ENCODE measurements at regions not wholly inside any gene's neighbourhood (a gene's known extent, or its start where the extent isn't known, plus 50 kb on each side); places are given as distances from the start of the nearest gene placed in this dataset.
"Not testable (repeated sequence)": the region's sequence is repeated elsewhere in the genome, so short reads cannot be mapped to it uniquely, and the experiment has no call there.

GRCh38 chr12:131232036-131232435, 278.3 kb downstream of the ADGRD1 start:
- peaks cover 25% of the 10 kb centered on the region for H3K4me1 Mint-ChIP-seq
- no peaks in the 10 kb centered on the region for H3K36me3 Mint-ChIP-seq (ENCODE audit: low read depth)
- H3K9me3 Mint-ChIP-seq: no peaks in the 10 kb centered on the region
- H3K27ac Mint-ChIP-seq: no peak overlapping the region
- TF ChIP-seq CTCF (IDR thresholded peaks at IDR 0.05; ENCODE audit: unreplicated experiment in 3 of 3): no peak
- H3K4me3 Mint-ChIP-seq: no peak overlapping the region
- H3K27me3 Mint-ChIP-seq (ENCODE audit: low read depth): peaks cover 29% of the 10 kb centered on the region

GRCh38 chr12:131232872-131233271, 279.2 kb downstream of the ADGRD1 start:
- peaks cover 29% of the 10 kb centered on the region for H3K27me3 Mint-ChIP-seq (ENCODE audit: low read depth)
- not testable (repeated sequence) for H3K9me3 Mint-ChIP-seq; H3K27ac Mint-ChIP-seq; H3K36me3 Mint-ChIP-seq (ENCODE audit: low read depth); H3K4me3 Mint-ChIP-seq
- peaks cover 25% of the 10 kb centered on the region for H3K4me1 Mint-ChIP-seq

GRCh38 chr12:131233850-131234789, 280.4 kb downstream of the ADGRD1 start:
- Mint-ChIP-seq H3K27me3 (ENCODE audit: low read depth) (peaks cover 31% of the 10 kb centered on the region), H3K4me1 (peaks cover 19% of the 10 kb centered on the region)
- not testable (repeated sequence) for H3K4me3 Mint-ChIP-seq; H3K36me3 Mint-ChIP-seq (ENCODE audit: low read depth); H3K27ac Mint-ChIP-seq; H3K9me3 Mint-ChIP-seq

- H3K9me3 Mint-ChIP-seq; H3K36me3 Mint-ChIP-seq (ENCODE audit: low read depth); H3K4me3 Mint-ChIP-seq; H3K27ac Mint-ChIP-seq: not testable (repeated sequence)
- peaks cover 15% of the 10 kb centered on the region for H3K4me1 Mint-ChIP-seq
- peaks cover 32% of the 10 kb centered on the region for H3K27me3 Mint-ChIP-seq (ENCODE audit: low read depth)
These were observed 281.1 kb downstream of the ADGRD1 start for GRCh38 chr12:131234841-131235271.

- Mint-ChIP-seq H3K36me3 (ENCODE audit: low read depth) (no peaks in the 10 kb centered on the region), H3K4me3 (no peak overlapping the region), H3K4me1 (peaks cover 8% of the 10 kb centered on the region), H3K27ac (peak overlapping the region in 1 of 3 experiments; percentile 28), H3K27me3 (ENCODE audit: low read depth) (peaks cover 26% of the 10 kb centered on the region), H3K9me3 (no peaks in the 10 kb centered on the region)
- TF ChIP-seq CTCF (IDR thresholded peaks at IDR 0.05; ENCODE audit: unreplicated experiment in 3 of 3): no peak
These were observed 282.2 kb downstream of the ADGRD1 start for GRCh38 chr12:131235871-131236271.

GRCh38 chr12:131239384-131240094, 285.8 kb downstream of the ADGRD1 start:
- no peak for TF ChIP-seq CTCF (IDR thresholded peaks at IDR 0.05; ENCODE audit: unreplicated experiment in 3 of 3)
- no peak overlapping the region for H3K4me3 Mint-ChIP-seq
- no peak overlapping the region for H3K27ac Mint-ChIP-seq
- no peaks in the 10 kb centered on the region for H3K36me3 Mint-ChIP-seq (ENCODE audit: low read depth)
- H3K9me3 Mint-ChIP-seq: no peaks in the 10 kb centered on the region
- peaks cover 16% of the 10 kb centered on the region for H3K27me3 Mint-ChIP-seq (ENCODE audit: low read depth)
- H3K4me1 Mint-ChIP-seq: no peaks in the 10 kb centered on the region

GRCh38 chr12:131241517-131241916, 287.8 kb downstream of the ADGRD1 start:
- Mint-ChIP-seq H3K27ac (no peak overlapping the region), H3K9me3 (no peaks in the 10 kb centered on the region)

More at GRCh38 chr12:131241517-131241916, 287.8 kb downstream of the ADGRD1 start:
- TF ChIP-seq CTCF (IDR thresholded peaks at IDR 0.05; ENCODE audit: unreplicated experiment in 3 of 3): no peak
- H3K4me1 Mint-ChIP-seq: no peaks in the 10 kb centered on the region
- H3K27me3 Mint-ChIP-seq (ENCODE audit: low read depth): peaks cover 11% of the 10 kb centered on the region
- no peaks in the 10 kb centered on the region for H3K36me3 Mint-ChIP-seq (ENCODE audit: low read depth)
- no peak overlapping the region for H3K4me3 Mint-ChIP-seq
